HG03280 (cell line): ENCODE measurements at regions not wholly inside any gene's neighbourhood (a gene's known extent, or its start where the extent isn't known, plus 50 kb on each side); places are given as distances from the start of the nearest gene placed in this dataset.

ENCODE experiments used
- ATAC-seq: cut with Tn5 transposase; IDR thresholded peaks from one replicate; pipeline ENCODE4 v1.9.1; 2021; ENCODE audit warnings: mild to moderate bottlenecking, moderate library complexity; ENCODE audit not compliant: unreplicated experiment

- ATAC-seq: no peak
Measured at GRCh38 chr16:64421515-64421914, 700.3 kb downstream of the CDH11 start.

- no peak for ATAC-seq
Measured at GRCh38 chr16:64419832-64420231, 702.0 kb downstream of the CDH11 start.

GRCh38 chr16:64417711-64418227 is 704.1 kb downstream of the CDH11 start:
- no peak for ATAC-seq

DNA sequence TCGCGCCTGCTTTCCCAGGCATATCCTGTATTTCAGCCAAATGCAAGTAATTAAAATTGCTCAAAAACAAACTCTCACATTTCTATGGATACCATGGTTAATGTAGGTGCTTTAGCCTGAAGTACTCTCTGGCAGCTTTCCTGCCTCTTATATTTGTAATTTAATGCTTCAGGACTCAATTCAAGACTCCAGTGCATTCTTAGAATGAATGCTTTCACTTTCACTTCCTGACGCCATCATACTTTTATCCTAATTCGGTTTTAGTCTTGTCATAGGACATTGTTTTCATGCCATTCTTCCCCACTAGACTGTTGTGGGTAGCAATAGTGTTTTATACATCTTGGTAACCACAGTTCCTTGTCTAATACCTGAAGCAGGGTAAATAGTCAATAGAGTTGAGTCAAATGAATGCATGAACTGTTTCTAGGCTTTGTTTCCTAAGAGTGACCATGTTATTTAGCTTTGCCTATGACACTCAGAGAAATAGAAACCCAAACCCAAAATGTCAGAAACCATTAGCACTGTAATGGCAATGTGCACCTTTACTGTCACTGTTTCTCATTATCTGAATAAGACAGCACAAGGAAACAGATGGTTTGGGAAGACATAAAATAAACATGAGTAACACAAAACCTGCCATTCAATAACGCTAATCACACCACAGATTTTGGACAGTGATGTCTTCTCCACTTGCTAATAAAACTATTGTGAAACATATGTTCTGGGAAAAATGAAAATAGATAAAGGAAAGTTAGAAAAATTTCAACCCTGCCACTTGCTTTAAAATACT is 705.5 kb downstream of the CDH11 start:
- ATAC-seq: no peak

DNA sequence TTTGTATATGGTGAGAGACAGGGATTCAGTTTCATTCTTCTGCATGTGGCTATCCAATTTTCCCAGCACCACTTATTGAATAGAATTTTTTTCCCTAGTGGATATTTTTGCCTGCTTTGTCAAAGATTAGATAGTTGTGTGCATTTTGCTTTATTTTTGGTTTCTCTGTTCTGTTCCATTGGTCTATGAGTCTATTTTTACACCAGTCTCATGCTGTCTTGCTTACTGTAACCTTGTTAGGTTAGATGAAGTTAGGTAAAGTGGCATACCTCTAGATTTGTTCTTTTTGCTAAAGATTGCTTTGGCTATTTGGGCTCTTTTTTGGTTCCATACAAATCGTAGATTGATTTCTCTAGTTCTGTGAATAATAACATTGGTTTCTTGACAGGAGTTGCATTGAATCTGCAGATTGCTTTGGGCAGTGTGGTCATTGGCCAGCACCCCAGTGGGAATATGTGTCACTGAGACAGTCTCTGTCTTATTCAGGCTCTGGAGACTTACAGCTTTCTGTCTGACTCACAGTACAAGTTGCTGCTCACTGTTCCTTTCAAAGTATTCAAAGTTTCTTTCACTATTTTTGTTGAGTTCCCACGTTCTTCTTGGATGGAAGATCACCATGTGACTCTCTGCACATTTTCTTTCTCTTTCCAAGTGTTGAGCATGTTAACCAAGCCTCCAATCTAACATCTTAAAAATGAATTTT is 709.1 kb downstream of the CDH11 start:
- no peak for ATAC-seq

- ATAC-seq: no peak
Measured at GRCh38 chr16:64410306-64410705, 711.6 kb downstream of the CDH11 start.

DNA sequence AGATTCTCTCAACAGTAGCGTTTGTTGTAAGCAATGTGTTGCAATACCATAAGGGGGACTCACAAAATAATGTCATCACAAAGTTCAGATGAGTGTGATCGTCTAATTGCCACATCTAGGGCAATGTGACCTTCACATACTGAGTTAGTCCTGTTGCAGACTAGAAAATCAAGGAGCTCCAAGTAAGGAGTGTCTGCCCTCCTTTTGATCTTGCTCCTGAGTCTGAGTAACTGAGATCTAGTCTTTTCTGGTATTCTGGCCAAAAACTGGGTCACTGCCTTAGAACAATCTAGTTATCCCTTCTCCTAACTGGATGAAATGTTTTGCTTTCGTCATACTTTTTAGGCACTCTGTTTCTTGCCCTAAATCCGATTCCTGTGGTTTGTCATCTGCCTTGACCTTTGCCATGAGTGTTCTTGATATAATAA is 712.1 kb downstream of the CDH11 start:
- ATAC-seq: no peak

- ATAC-seq: no peak
Measured at GRCh38 chr16:64408699-64409098, 713.2 kb downstream of the CDH11 start.

DNA sequence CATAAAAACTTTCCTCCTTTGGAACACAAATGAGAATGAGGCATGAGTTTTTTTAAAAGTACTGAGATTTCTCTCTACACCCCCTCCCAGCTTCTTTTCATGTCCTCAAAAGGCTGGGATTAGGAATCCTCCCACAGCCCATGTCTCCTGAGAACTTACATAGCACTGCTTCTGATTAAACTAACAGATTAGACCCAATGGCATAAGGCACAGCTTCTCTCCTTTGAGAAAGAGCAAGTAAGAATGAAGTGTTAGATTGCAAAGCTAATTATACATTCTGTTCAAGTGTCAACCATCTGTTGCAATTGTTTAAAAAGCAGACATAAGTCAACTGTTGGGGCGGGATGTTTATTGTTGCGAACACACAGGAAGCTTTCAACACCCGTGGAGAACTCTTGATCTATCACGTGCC is 715.1 kb downstream of the CDH11 start:
- ATAC-seq: no peak

DNA sequence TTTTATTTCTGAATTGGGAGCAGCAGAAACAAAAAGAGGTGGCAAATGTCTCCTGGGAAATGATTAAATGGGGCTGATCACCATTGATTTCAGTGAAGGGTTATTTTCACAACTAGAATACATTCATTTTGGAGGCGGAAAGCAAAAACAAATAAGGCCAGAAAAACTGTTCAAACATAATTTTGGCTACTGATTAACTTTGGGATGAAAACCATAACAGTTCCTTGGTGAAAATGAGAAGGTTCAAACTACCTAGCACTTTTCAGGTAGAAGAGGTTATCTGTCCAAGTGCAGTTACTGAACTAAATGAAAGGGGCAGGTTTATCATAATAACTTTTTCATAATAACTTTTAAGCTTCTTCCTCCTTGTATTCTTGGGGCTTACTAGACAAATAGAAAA is 718.5 kb downstream of the CDH11 start:
- no peak for ATAC-seq

- ATAC-seq: no peak
Measured at GRCh38 chr16:64398793-64399192, 723.1 kb downstream of the CDH11 start.

DNA sequence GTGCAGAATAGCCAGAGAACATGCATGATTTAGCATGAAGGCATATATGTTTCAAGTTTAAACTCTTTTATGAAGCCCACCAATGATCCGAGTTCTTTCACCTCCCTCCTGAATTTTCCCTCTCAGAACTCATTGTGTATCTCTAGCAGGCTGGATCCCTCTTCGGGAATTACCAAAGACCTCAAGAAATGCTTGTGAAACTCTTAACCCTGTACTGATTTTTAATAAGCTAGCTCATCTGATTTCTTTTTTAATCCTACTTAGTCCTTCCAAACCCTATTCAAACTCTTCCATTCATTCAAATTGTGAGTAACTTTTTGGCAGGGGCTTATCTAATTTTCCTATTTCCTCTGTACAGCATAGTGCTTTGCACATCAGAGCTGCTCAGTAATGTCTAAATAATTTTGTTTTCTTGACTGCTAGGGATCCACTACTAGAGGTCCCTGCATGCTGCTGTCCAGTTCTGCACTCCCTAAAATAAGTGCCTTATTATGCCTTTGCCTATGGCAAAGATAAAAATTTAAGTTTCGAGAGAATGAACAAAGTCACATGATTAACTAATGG is 723.8 kb downstream of the CDH11 start:
- no peak for ATAC-seq

- no peak for ATAC-seq
Measured at GRCh38 chr16:64397042-64397441, 724.8 kb downstream of the CDH11 start.

- no peak for ATAC-seq
Measured at GRCh38 chr16:64394061-64394460, 727.8 kb downstream of the CDH11 start.

- no peak for ATAC-seq
Measured at GRCh38 chr16:64392456-64392855, 729.4 kb downstream of the CDH11 start.

GRCh38 chr16:64391063-64391600 is 730.7 kb downstream of the CDH11 start:
- no peak for ATAC-seq

GRCh38 chr16:64390102-64390501 is 731.8 kb downstream of the CDH11 start:
- no peak for ATAC-seq

DNA sequence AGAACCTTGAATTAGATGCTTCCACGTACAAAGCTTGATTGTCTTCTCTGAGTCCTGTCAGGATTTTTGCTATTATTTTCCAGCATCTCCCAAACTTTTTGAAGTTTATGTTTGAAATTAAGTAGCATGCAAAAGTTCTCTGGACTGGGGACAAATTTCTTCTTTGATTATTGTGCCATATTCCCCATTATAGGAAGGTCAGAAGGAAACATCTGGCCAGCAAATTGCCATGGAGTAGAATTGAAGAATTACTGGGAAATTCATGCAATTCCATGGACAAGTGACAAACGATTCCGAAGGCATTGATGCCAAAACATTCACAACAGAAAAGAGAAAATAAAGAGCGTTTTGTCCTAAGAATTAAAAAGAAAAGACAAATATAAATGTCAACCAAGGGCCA is 737.2 kb downstream of the CDH11 start:
- ATAC-seq: no peak

DNA sequence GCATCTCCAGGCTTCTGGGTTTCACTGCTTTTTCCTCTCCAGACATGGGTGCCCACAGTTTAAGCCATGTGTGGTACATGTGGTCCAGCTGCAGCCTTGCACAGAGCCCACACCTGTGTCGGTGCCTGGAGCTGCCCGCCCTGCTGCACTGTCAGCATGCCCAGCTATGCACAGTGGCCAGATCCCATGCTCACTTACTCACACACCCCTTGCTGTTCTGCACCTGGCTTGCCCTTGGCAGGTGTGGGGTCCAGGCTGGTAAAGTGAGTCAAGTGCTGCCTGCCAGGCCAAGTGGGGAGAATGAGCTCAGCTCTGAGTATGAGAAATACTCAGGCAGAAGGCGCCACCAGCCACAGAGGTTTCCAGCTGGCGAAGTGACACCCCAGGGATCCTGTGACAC is 739.9 kb downstream of the CDH11 start:
- ATAC-seq: no peak

DNA sequence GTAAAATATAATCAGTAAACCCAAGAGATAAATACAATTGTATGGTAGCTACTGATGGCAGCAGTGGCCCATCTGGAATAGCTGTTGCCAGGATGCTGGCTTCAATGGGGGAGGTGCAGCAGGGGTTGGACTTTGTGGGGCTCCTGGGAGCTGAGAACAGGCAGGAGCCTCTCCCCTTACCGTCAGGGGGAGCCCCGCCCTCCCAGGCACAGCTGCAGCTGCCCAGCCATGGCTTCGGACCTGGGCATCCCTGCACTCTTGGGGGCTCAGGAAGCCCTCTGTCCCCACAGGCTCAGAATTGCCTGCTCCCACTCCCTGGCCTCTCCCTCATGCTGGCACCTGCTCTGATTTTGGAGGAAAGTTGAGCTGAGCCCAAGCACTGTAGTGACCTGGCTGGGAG is 741.1 kb downstream of the CDH11 start:
- no peak for ATAC-seq

- no peak for ATAC-seq
Measured at GRCh38 chr16:64375391-64375980, 746.4 kb downstream of the CDH11 start.
